AG10803 (cell line): ENCODE measurements at regions not wholly inside any gene's neighbourhood (a gene's known extent, or its start where the extent isn't known, plus 50 kb on each side); places are given as distances from the start of the nearest gene placed in this dataset.

Source experiments
- DNase-seq: peaks from one replicate; pipeline ENCODE4 v3.0.0; 2010; ENCODE audit warnings: low read depth
- H3K4me3 ChIP-seq: 2 replicates; pipeline ENCODE4 v1.5.1; 2011; ENCODE audit warnings: mild to moderate bottlenecking, low read length, control low read depth
- TF ChIP-seq, protein P1 (sequence below): conservative IDR thresholded peaks from 2 replicates; pipeline ENCODE4 v1.5.1; 2011; ENCODE audit warnings: mild to moderate bottlenecking, low read length, control low read depth, inconsistent platforms

DNA sequence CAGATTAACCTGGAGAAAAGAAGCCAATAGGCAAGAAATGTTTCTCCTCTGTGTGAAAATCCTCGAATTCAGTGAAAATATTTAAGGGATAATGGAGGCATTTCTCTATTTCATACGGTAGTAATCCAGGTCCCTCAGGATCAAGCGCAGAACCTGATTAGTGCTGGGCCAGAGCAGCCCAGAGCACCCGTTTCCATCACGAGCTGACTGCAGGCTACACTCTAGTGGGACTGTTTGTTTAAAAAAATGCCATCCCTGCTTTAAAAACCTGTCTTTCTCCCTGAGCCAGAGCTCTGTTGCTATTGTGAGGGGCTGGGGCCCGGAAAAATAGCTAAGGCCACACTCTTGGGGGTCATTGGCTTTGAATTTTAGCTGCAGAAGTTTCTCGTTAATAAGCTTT, 223.2 kb upstream of the E2F8 start:
- no peak for DNase-seq
- no peak overlapping the region for H3K4me3 ChIP-seq

DNA sequence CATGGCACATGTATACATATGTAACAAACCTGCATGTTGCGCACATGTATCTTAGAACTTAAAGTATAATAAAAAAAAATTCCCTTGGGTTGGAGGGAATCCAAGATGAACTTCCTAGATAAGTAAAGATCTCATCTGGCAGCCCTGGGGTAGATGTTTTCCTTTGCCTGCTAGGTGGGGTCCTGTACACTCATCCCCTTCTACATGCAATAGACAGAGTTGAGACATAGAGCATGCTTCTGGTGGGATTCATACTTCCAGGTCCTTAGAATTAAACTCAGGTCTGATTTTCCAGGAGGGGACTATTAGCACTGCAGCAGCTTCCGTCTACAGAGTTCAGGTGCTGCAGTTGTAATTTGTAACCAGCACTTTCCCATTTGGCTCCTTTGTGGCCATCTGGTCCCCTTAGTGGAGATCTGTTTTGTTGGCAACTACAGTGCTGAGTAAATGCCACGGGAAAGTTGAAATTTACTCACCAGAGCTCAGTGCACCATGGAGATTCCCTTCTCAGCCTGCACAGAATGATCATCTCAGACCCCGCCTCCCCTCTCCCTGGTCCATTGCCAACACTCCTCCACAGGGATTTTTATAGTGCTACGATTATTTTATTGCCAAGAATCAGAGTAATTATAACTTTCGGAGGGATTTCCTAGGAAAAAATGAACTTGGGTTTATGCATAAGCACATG, 220.1 kb upstream of the E2F8 start:
- no peak overlapping the region for H3K4me3 ChIP-seq
- no peak for DNase-seq
- TF ChIP-seq, protein P1, sequence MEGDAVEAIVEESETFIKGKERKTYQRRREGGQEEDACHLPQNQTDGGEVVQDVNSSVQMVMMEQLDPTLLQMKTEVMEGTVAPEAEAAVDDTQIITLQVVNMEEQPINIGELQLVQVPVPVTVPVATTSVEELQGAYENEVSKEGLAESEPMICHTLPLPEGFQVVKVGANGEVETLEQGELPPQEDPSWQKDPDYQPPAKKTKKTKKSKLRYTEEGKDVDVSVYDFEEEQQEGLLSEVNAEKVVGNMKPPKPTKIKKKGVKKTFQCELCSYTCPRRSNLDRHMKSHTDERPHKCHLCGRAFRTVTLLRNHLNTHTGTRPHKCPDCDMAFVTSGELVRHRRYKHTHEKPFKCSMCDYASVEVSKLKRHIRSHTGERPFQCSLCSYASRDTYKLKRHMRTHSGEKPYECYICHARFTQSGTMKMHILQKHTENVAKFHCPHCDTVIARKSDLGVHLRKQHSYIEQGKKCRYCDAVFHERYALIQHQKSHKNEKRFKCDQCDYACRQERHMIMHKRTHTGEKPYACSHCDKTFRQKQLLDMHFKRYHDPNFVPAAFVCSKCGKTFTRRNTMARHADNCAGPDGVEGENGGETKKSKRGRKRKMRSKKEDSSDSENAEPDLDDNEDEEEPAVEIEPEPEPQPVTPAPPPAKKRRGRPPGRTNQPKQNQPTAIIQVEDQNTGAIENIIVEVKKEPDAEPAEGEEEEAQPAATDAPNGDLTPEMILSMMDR = no peak

More for the DNA sequence above, 223.2 kb upstream of the E2F8 start:
- TF ChIP-seq, protein P1 = no peak

DNA sequence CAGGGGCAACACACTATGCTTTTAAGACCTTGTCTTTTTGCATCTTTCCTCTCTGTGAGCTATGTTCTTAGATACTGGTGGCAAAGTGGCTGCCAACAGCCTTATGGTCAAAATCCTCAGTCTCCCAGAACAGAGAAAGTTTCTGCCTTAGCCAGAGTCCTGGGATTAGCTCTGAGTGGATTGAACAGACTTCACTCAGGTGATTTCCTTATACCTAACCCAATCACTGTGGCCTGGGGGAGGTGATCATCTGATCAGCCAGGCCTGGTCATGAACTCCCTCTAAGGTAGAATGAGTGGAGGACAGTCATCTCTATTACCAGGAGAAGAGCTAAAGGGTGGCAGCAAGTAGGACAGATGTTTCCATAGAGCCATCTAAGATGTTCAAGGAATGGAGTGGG, 218.5 kb upstream of the E2F8 start:
- TF ChIP-seq, protein P1 = no peak
- no peak for DNase-seq
- H3K4me3 ChIP-seq = no peak overlapping the region

DNA sequence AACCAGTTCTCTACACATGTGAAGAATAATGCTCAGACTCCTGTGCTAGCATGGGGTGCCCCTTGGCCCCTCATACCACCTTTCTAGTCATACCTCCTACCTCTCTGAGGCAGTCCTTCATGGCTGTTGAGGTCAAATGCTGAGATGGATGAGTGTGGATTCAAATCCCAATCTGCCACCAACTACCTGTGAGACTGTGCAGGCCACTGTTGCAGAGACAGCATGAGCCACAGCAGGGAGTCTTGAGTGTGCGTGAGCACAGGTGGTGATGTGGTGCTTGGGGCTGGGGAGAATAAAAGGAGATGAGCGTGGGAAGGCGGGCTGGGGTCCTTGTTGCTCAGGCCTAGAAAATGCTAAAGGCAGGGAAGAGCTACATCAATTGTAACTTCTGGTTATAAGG, 218.0 kb upstream of the E2F8 start:
- TF ChIP-seq, protein P1 = no peak
- DNase-seq = no peak
- no peak overlapping the region for H3K4me3 ChIP-seq

DNA sequence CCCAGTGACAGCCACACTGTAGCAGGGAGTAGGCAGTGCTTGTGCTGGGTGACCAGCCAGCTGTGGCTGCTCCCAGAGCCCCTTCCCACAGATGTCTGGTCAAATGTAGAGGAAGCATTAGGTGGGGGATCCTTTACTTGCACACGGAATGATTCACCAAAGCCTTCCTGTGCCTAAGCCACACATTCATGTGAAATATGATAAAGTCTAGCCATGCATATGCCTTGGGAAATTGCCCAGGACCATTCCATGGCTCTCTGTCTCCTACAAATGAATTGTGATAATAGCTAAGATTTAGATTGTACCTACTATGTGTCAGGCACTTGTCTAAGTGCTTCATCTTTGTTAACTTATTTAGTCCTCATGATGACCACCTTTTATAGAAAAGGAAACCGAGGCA, 217.5 kb upstream of the E2F8 start:
- DNase-seq = no peak
- TF ChIP-seq, protein P1 = no peak
- no peak overlapping the region for H3K4me3 ChIP-seq

DNA sequence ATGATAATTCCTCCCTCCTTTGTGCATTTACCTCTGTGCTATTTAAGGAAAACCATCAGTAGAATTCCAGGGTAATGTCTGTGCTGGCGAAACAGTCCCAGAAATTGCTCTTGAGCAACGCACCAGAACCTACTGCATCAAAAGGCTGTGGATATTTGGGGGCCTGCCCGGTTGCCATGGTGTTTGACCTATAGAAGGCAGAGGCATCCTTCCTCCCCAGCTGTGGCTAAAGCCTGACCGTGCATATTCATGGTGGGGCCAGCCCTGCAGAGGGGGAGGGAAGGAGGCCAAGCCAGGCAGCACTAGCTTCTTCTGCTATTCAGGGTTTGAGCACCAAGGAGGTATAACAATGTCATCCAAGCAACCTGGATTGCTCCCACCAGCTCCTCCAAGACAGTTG, 215.0 kb upstream of the E2F8 start:
- H3K4me3 ChIP-seq = no peak overlapping the region
- TF ChIP-seq, protein P1 = no peak

DNA sequence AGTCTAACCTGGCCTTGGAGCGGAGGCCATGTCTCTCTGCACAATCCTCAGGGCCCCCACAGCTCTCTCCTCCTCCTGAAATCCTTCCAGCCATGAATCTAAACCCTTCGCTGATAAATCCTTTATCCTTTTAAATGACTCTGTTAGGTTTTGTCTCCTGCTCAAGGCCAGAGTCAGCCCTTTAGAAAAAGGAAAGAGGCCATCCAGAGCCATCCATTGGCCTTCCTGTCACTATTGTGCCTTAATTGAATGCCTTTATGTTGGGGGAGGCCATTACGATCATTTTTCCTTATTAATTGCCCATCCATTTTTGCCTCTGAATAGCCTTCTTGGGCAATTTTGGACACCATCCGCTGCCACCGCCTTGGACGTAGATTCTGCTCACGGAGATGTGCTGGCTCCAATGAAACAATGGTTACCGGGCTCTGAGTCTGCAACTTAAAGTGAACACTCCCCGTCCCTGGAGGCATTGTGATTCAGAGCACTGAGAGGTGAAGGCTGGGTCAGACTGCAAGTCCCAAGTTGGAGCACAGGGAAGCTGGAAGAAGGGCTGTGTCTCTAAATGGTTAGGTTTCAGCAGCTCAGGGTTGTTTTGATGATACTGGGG, 213.0 kb upstream of the E2F8 start:
- H3K4me3 ChIP-seq = no peak overlapping the region
- TF ChIP-seq, protein P1 = no peak
- peak; percentile 39 for DNase-seq

More for the DNA sequence above, 215.0 kb upstream of the E2F8 start:
- DNase-seq = no peak
